GM21825 (cell line): ENCODE measurements at regions not wholly inside any gene's neighbourhood (a gene's known extent, or its start where the extent isn't known, plus 50 kb on each side); places are given as distances from the start of the nearest gene placed in this dataset.

ENCODE experiments used
- ATAC-seq: cut with Tn5 transposase; IDR thresholded peaks from one replicate; pipeline ENCODE4 v1.9.1; 2021; ENCODE audit warnings: mild to moderate bottlenecking, moderate library complexity; ENCODE audit not compliant: unreplicated experiment

DNA sequence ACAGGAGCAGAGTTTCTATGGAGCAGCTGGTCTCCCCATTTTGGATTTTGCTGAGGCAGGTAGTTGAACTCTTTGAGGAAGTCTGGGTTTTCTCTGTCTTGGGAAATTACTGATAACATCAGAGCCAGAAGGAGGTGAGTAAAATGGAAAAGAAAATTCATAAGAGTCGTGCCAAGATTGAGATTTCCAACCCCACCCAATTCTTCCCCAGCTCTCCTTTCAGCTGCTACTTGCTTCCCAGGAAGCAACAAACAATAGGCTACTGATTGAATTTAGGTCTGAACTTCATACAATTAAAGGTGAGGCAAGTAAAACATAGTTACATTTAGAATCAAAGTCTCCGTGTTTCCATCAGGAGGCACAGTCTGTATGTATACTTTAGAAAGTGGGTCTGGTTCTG lies 54.6 kb upstream of the EOLA2 start:
- no peak for ATAC-seq

DNA sequence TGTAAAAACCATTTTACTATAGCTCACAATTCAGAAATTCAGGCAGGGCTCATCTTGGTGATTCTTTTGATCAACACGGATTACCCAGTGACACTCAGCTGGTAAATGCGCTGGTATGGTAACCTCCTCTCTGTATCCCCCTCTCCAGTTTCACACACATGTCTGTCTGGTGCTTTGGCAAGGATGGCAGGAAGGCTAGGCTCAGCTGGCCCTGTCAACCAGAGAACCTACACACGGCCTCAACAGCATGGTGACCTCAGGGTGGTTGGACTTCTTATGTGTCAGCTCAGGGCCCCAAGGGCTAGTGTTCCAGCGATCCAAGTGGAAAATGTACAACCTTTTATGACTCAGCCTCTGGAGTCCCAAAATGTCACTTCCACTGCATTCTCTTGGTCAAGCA lies 55.7 kb upstream of the EOLA2 start:
- ATAC-seq, result no peak

GRCh38 chrX:149996515-149996914 lies 58.2 kb upstream of the EOLA2 start:
- ATAC-seq, result no peak

- no peak for ATAC-seq
Measured at GRCh38 chrX:150005027-150005426, 66.7 kb upstream of the EOLA2 start.

DNA sequence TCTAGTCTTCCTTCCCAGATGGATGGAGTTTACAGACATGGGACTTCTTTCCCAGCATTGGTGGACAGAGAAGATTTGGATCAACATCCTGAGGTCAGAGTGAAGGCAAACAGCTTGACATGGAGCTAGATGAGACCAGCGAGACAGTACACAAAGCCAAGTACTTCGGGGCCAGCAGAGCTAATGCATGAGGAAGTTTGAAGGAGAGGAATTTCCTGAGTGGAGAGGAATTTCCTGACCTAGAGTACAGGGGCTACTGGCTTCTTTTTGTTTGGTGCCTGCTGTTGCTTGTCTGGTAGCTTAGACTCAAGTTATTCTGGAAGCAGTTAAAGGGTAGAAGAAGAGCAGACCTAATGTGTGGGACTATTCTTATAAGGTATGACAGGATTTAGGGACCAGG lies 69.1 kb upstream of the EOLA2 start:
- no peak for ATAC-seq

- no peak for ATAC-seq
Measured at GRCh38 chrX:150012647-150013381, 74.5 kb upstream of the EOLA2 start.

GRCh38 chrX:150014525-150014924 lies 76.2 kb upstream of the EOLA2 start:
- ATAC-seq, result no peak

GRCh38 chrX:150017868-150018267 lies 79.6 kb upstream of the EOLA2 start:
- no peak for ATAC-seq

GRCh38 chrX:150018931-150019361 lies 80.7 kb upstream of the EOLA2 start:
- ATAC-seq, result no peak

DNA sequence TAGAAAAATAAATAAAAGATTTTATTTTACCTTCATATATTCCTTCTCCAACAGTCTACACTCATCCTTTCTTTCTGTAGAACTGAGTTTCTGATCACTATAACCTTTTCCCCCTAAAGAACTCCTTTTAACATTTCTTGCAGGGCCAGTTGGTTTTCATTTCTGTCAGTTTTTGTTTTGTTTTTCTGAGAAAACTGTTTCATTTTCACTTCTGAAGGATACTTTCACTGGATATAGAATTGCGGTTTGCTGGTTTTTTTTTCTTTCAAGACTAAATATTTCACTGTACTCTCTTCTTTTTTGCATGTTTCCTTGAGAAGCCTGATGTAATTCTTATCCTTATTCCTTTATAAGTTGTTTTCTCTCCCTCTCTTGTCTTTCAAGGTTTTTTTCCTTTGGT lies 90.4 kb upstream of the EOLA2 start:
- no peak for ATAC-seq

- ATAC-seq, result no peak
Measured at GRCh38 chrX:150032742-150033141, 94.5 kb upstream of the EOLA2 start.

GRCh38 chrX:150034788-150035187 lies 96.5 kb upstream of the EOLA2 start:
- ATAC-seq, result no peak

- no peak for ATAC-seq
Measured at GRCh38 chrX:150035531-150035930, 97.2 kb upstream of the EOLA2 start.

GRCh38 chrX:150036181-150036580 lies 97.9 kb upstream of the EOLA2 start:
- ATAC-seq, result no peak

DNA sequence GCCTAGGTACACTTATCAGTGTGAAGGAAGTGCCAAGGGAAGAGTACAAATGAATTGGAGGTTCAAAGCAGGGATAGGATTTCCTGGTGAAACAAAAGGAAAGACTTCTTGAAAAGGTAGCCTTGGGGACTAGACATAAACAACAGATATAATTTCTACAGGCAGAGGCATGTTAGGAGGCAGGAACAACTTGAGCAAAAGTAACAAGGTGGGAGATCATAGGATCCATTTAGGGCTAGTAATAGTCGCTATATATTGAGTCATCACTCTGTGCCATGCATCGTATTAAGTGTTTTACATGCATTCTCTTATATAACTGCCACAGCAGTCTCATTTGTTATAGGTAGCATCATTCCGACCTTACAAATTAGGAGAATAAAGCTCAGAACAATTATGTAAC lies 98.3 kb upstream of the EOLA2 start:
- ATAC-seq, result no peak

- no peak for ATAC-seq
Measured at GRCh38 chrX:150037041-150037440, 98.8 kb upstream of the EOLA2 start.

GRCh38 chrX:150038315-150038714 lies 100.0 kb upstream of the EOLA2 start:
- no peak for ATAC-seq

- no peak for ATAC-seq
Measured at GRCh38 chrX:150038986-150039599, 100.8 kb upstream of the EOLA2 start.

DNA sequence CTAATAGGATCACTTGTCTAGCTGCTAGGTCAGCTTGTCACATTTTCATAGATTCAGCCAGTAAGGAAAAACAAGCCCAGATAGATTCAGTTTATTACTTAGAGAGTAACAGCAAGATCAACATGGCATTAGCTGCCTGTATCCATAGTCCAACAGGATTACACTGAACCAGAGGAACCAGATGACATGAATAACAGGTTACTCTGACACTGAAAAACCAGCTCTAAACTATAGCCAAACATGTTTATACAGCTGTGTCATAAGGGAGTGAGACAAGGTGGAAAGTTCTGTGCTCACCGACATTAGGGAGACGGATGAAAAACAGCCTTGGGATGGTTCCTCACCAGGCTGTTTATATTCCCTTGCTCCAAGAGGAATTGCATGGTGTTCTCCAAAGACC lies 102.9 kb upstream of the EOLA2 start:
- no peak for ATAC-seq

GRCh38 chrX:150044556-150044955 lies 106.3 kb upstream of the EOLA2 start:
- no peak for ATAC-seq

DNA sequence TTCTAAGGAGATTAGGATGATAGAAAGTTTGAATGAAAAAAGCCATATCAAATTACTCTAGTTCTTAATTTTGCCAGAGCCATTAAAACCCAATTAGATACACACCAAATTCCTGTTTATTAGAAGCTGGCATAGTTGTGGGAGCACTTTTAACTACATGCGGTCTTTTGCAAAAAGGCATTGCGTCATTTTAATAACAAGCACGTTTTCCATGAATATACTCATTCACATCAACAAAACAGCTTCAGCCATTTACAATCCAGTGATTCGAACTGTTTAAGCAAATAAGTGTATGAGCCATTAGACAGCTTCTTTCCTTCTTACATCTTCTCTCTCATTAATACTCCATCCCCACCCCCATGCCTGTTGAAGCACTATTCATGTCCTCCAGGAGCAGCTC lies 109.5 kb upstream of the EOLA2 start:
- no peak for ATAC-seq

DNA sequence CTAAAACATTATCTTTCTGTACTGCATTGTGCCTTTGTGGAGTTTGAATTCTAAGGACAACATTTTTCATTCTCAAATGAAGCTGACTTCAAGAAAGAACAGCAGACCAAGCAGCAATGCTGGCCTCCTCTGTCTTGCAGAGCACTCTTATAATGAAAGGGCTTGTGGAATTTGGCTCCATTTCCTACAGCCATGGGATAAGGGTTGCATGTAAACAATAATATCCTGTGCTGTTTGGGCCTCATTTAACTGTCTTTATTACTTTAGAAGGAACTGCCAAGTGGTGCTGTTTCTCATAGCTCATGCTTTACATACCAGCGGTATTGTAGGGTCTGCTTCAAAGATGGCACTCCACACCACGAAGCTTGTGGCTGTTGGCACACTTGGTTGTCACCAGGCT lies 111.4 kb upstream of the EOLA2 start:
- ATAC-seq, result no peak

- ATAC-seq, result no peak
Measured at GRCh38 chrX:150050387-150050786, 112.1 kb upstream of the EOLA2 start.
